Ishikawa (cell line): ENCODE measurements at regions not wholly inside any gene's neighbourhood (a gene's known extent, or its start where the extent isn't known, plus 50 kb on each side); places are given as distances from the start of the nearest gene placed in this dataset.

Experiments used
- CEBPB ChIP-seq: IDR thresholded peaks from 2 replicates; pipeline ENCODE4 v1.6.1; 2012
- CREB1 ChIP-seq: IDR thresholded peaks from 2 replicates; pipeline ENCODE4 v1.6.1; 2012; ENCODE audit warnings: low read depth
- EP300 ChIP-seq: IDR thresholded peaks from 2 replicates; pipeline ENCODE4 v1.6.1; 2012; ENCODE audit warnings: borderline replicate concordance
- MAX ChIP-seq: IDR thresholded peaks from 2 replicates; pipeline ENCODE4 v1.6.1; 2012
- NFIC ChIP-seq: IDR thresholded peaks from 2 replicates; pipeline ENCODE4 v1.6.1; 2012
- REST ChIP-seq: IDR thresholded peaks from 2 replicates; pipeline ENCODE4 v1.6.1; 2012; ENCODE audit warnings: low read depth, mild to moderate bottlenecking
- TAF1 ChIP-seq: IDR thresholded peaks from 2 replicates; pipeline ENCODE4 v1.6.1; 2012; ENCODE audit warnings: low read depth, mild to moderate bottlenecking
- YY1 ChIP-seq: IDR thresholded peaks from 2 replicates; pipeline ENCODE4 v1.6.1; 2012; ENCODE audit warnings: low read depth
- ZBTB7A ChIP-seq: IDR thresholded peaks from 2 replicates; pipeline ENCODE4 v1.6.1; 2012; ENCODE audit warnings: low read depth

GRCh38 chr17:77032929-77033328, 107.8 kb upstream of the SEC14L1 start:
- TF ChIP-seq EP300 (no peak), REST (no peak), CREB1 (no peak), ZBTB7A (no peak), MAX (no peak), CEBPB (no peak), NFIC (no peak), TAF1 (no peak), YY1 (no peak)
